ENCODE measurements at regions not wholly inside any gene's neighbourhood (a gene's known extent, or its start where the extent isn't known, plus 50 kb on each side); places are given as distances from the start of the nearest gene placed in this dataset.
"Not testable (repeated sequence)": the region's sequence is repeated elsewhere in the genome, so short reads cannot be mapped to it uniquely, and the experiment has no call there.

GRCh38 chr12:128026696-128027574, 240.0 kb upstream of the TMEM132C start:
- H3K9ac ChIP-seq (ENCODE audit: insufficient read depth in 1 of 2, low read length in 2 of 2): no peak overlapping the region
- no peak for ATAC-seq (ENCODE audit: insufficient read depth, low FRiP score)

GRCh38 chr12:128033473-128033872, 233.5 kb upstream of the TMEM132C start:
- Histone ChIP-seq H3K27ac (ENCODE audit: low read depth in 1 of 2, low read length in 1 of 2) (no peak overlapping the region), H3K4me3 (no peak overlapping the region), H3K9me3 (ENCODE audit: control insufficient read depth in 4 of 4, insufficient read depth in 3 of 4, low read length in 3 of 4) (peaks cover 0 to 5% (median 0%) of the 10 kb centered on the region in 4 donors), H3K36me3 (ENCODE audit: control insufficient read depth in 4 of 4, insufficient read depth in 4 of 4, low read length in 4 of 4) (no peaks in the 10 kb centered on the region), H3K27me3 (ENCODE audit: control insufficient read depth in 3 of 3, insufficient read depth in 3 of 3, low read length in 2 of 3) (peaks cover 0 to 2% (median 0%) of the 10 kb centered on the region in 3 donors), H3K9ac (ENCODE audit: insufficient read depth in 1 of 2, low read length in 2 of 2) (no peak overlapping the region), H3K4me1 (ENCODE audit: control insufficient read depth in 5 of 5, insufficient read depth in 5 of 5, low read length in 5 of 5) (no peaks in the 10 kb centered on the region)
- TF ChIP-seq CTCF (IDR thresholded peaks at IDR 0.05; ENCODE audit: control extremely low read depth, extremely low read depth): no peak
- ATAC-seq (ENCODE audit: insufficient read depth, low FRiP score) (no peak), DNase-seq (no peak)
- 60 to 67% methylated on average over 2 of the region's 2 CpGs for WGBS, 2 donors

More at GRCh38 chr12:128026696-128027574, 240.0 kb upstream of the TMEM132C start:
- WGBS, 2 donors: 55 to 68% methylated on average over 6 of the region's 6 CpGs
- DNase-seq: no peak
- H3K4me1 ChIP-seq (ENCODE audit: control insufficient read depth in 5 of 5, insufficient read depth in 5 of 5, low read length in 5 of 5): no peaks in the 10 kb centered on the region
- H3K27me3 ChIP-seq (ENCODE audit: control insufficient read depth in 3 of 3, insufficient read depth in 3 of 3, low read length in 2 of 3): no peaks in the 10 kb centered on the region
- no peaks in the 10 kb centered on the region for H3K36me3 ChIP-seq (ENCODE audit: control insufficient read depth in 4 of 4, insufficient read depth in 4 of 4, low read length in 4 of 4)
- H3K27ac ChIP-seq (ENCODE audit: low read depth in 1 of 2, low read length in 1 of 2): no peak overlapping the region
- no peak for TF ChIP-seq CTCF (IDR thresholded peaks at IDR 0.05; ENCODE audit: control extremely low read depth, extremely low read depth)
- H3K4me3 ChIP-seq: no peak overlapping the region
- H3K9me3 ChIP-seq (ENCODE audit: control insufficient read depth in 4 of 4, insufficient read depth in 3 of 4, low read length in 3 of 4): peaks cover 0 to 3% (median 0%) of the 10 kb centered on the region in 4 donors

GRCh38 chr12:128040971-128041370, 226.0 kb upstream of the TMEM132C start:
- Histone ChIP-seq H3K36me3 (ENCODE audit: control insufficient read depth in 4 of 4, insufficient read depth in 4 of 4, low read length in 4 of 4) (no peaks in the 10 kb centered on the region), H3K4me3 (no peak overlapping the region), H3K9ac (ENCODE audit: insufficient read depth in 1 of 2, low read length in 2 of 2) (no peak overlapping the region), H3K4me1 (ENCODE audit: control insufficient read depth in 5 of 5, insufficient read depth in 5 of 5, low read length in 5 of 5) (no peaks in the 10 kb centered on the region), H3K27me3 (ENCODE audit: control insufficient read depth in 3 of 3, insufficient read depth in 3 of 3, low read length in 2 of 3) (peaks cover 0 to 2% (median 0%) of the 10 kb centered on the region in 3 donors), H3K9me3 (ENCODE audit: control insufficient read depth in 4 of 4, insufficient read depth in 3 of 4, low read length in 3 of 4) (peaks cover 0 to 3% (median 0%) of the 10 kb centered on the region in 4 donors), H3K27ac (ENCODE audit: low read depth in 1 of 2, low read length in 1 of 2) (no peak overlapping the region)
- ATAC-seq (ENCODE audit: insufficient read depth, low FRiP score) (no peak), DNase-seq (no peak)
- TF ChIP-seq CTCF (IDR thresholded peaks at IDR 0.05; ENCODE audit: control extremely low read depth, extremely low read depth): no peak
- 90 to 92% methylated on average over 4 of the region's 4 CpGs for WGBS, 2 donors

- not testable (repeated sequence) for ATAC-seq (ENCODE audit: insufficient read depth, low FRiP score); H3K4me3 ChIP-seq; H3K9ac ChIP-seq (ENCODE audit: insufficient read depth in 1 of 2, low read length in 2 of 2); H3K9me3 ChIP-seq (ENCODE audit: control insufficient read depth in 4 of 4, insufficient read depth in 3 of 4, low read length in 3 of 4); H3K36me3 ChIP-seq (ENCODE audit: control insufficient read depth in 4 of 4, insufficient read depth in 4 of 4, low read length in 4 of 4); DNase-seq; H3K27me3 ChIP-seq (ENCODE audit: control insufficient read depth in 3 of 3, insufficient read depth in 3 of 3, low read length in 2 of 3); H3K4me1 ChIP-seq (ENCODE audit: control insufficient read depth in 5 of 5, insufficient read depth in 5 of 5, low read length in 5 of 5); H3K27ac ChIP-seq (ENCODE audit: low read depth in 1 of 2, low read length in 1 of 2)
- WGBS, 2 donors: 90 to 94% methylated on average over 9 to 10 of the region's 10 CpGs
Measured at GRCh38 chr12:128042283-128042682, 224.7 kb upstream of the TMEM132C start.
